ENCODE measurements at regions not wholly inside any gene's neighbourhood (a gene's known extent, or its start where the extent isn't known, plus 50 kb on each side); places are given as distances from the start of the nearest gene placed in this dataset.

DNA sequence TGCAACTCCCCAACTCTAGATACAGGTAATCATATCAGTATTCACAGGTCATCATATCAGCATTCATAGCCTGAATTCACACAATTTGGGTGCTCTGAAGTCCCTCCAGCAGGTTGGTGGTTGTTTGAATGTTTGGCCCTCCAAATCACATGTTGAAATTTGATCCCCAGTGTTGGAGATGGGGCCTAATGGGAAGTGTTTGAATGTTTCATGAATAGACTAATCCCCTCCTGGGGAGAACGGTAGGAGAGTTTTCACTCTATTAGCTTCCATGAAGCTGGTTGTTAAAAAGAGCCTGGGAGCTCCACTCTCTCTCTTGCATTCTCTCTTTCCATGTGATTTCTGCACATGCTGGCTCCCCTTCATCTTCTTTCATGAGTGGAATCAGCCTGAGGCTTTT lies 288.6 kb upstream of the PCDH9 start:
- TF ChIP-seq, protein P1, sequence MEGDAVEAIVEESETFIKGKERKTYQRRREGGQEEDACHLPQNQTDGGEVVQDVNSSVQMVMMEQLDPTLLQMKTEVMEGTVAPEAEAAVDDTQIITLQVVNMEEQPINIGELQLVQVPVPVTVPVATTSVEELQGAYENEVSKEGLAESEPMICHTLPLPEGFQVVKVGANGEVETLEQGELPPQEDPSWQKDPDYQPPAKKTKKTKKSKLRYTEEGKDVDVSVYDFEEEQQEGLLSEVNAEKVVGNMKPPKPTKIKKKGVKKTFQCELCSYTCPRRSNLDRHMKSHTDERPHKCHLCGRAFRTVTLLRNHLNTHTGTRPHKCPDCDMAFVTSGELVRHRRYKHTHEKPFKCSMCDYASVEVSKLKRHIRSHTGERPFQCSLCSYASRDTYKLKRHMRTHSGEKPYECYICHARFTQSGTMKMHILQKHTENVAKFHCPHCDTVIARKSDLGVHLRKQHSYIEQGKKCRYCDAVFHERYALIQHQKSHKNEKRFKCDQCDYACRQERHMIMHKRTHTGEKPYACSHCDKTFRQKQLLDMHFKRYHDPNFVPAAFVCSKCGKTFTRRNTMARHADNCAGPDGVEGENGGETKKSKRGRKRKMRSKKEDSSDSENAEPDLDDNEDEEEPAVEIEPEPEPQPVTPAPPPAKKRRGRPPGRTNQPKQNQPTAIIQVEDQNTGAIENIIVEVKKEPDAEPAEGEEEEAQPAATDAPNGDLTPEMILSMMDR (conservative IDR thresholded peaks at IDR 0.05; ENCODE audit: low read depth, low read length): no peak
- TF ChIP-seq EZH2 (IDR thresholded peaks at IDR 0.05; ENCODE audit: low read length, unreplicated experiment) (no peak), EZH2phosphoT487 (IDR thresholded peaks at IDR 0.05; ENCODE audit: borderline replicate concordance, low read length) (no peak)

Data from PC-3 (cell line).